VCaP (cell line): ENCODE measurements at regions not wholly inside any gene's neighbourhood (a gene's known extent, or its start where the extent isn't known, plus 50 kb on each side); places are given as distances from the start of the nearest gene placed in this dataset.

Source experiments
- H3K27ac ChIP-seq: fragments of 450-650 bp; 2 replicates; pipeline ENCODE4 v1.5.1; 2017
- TF ChIP-seq, protein P1 (sequence below): fragments of 450-650 bp; conservative IDR thresholded peaks from 2 replicates; pipeline ENCODE4 v1.5.1; 2017; ENCODE audit warnings: mild to moderate bottlenecking, moderate library complexity

DNA sequence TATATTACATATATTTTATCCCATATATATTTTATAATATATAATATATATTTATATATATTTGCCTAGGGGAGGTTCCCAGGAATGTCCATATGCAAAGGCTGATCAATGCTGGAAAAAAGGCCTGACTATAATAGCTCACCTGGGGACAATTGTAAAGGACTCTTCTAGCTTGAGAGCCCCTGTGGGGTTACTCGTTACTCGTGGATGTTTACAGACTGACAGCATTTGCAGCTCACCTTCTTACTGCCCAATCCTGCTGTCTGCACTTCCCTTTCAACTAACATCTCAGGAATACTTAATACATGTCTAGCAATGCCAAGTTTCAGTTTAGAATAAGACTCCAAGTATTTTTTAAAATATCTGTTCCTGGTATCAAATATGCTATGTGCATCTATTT is 1365.4 kb upstream of the RAG2 start:
- H3K27ac ChIP-seq = no peak overlapping the region

DNA sequence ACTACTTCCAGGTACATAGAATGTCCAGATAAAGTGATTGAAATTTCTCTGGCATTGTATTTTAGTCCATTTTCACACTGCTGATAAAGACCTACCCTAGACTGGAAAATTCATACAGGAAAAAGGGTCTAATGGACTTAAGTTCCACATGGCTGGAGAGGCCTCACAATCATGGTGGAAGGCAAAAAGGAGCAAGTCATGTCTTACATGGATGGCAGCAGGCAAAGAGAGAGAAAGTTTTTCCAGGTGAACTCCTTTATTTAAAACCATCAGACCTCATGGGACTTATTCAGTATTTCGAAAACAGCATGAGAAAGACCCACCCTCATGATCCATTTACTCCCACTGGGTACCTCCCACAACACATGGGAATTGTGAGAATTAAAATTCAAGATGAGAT is 1359.7 kb upstream of the RAG2 start:
- H3K27ac ChIP-seq = no peak overlapping the region
- TF ChIP-seq, protein P1, sequence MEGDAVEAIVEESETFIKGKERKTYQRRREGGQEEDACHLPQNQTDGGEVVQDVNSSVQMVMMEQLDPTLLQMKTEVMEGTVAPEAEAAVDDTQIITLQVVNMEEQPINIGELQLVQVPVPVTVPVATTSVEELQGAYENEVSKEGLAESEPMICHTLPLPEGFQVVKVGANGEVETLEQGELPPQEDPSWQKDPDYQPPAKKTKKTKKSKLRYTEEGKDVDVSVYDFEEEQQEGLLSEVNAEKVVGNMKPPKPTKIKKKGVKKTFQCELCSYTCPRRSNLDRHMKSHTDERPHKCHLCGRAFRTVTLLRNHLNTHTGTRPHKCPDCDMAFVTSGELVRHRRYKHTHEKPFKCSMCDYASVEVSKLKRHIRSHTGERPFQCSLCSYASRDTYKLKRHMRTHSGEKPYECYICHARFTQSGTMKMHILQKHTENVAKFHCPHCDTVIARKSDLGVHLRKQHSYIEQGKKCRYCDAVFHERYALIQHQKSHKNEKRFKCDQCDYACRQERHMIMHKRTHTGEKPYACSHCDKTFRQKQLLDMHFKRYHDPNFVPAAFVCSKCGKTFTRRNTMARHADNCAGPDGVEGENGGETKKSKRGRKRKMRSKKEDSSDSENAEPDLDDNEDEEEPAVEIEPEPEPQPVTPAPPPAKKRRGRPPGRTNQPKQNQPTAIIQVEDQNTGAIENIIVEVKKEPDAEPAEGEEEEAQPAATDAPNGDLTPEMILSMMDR = no peak

More for the DNA sequence above, 1365.4 kb upstream of the RAG2 start:
- TF ChIP-seq, protein P1 = no peak

DNA sequence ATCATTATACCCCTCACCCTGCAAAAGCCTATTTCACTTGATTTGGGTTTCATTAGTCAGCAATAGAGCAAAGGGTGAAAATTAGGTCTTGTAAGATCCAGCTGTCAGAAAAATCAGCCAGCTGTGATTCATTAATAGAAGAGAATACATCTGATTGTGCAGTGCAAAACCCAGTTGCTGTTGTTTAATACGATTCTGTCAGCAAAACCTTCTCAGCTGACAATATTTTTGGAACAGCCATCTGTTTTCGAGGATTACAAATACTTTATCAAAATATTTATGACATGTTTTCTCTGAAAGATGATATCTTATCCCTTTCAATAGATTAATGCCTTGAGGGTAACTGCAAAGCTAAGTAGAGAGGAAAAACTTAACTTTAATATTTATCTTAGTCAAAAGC is 1354.0 kb upstream of the RAG2 start:
- TF ChIP-seq, protein P1 = no peak
- H3K27ac ChIP-seq = no peak overlapping the region

DNA sequence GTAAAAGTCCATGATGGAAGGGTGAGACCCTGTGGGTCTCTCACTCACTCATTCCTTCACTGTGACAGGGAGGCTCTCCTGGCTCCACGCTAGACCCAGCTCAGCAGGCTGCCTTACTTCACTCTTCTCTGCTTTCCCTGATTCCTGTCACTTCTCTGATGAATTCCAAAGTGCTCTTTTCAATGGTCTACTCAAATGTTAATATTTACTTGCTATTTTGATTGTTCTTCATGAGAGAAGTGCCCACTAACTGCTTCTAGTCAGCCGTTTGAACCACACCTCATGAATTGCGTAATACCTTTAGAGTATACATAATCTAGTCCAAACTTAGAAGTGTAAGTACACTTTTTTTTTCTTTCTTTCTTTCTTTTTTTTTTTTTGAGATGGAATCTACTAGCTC is 1350.2 kb upstream of the RAG2 start:
- TF ChIP-seq, protein P1 = no peak
- H3K27ac ChIP-seq = no peak overlapping the region

DNA sequence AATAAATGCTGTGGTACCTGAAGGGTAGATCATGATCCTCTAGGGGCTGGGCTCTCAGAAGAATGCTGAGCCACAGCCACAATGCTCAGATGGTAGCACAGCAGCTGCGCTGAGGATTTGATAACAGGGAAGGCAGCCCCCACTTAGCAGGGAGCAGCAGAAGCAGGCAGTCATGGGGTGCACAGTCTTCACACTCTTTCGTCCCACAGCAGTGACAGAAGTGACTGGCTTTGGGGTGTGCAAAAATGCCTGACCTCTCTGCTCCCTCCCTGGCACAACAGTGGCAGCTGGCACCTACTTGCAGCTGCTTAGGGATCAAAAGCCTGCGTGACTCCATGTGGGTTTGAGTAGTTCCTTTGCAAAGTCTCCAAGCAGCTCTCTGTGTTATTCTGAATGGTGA is 1349.8 kb upstream of the RAG2 start:
- TF ChIP-seq, protein P1 = no peak
- no peak overlapping the region for H3K27ac ChIP-seq

DNA sequence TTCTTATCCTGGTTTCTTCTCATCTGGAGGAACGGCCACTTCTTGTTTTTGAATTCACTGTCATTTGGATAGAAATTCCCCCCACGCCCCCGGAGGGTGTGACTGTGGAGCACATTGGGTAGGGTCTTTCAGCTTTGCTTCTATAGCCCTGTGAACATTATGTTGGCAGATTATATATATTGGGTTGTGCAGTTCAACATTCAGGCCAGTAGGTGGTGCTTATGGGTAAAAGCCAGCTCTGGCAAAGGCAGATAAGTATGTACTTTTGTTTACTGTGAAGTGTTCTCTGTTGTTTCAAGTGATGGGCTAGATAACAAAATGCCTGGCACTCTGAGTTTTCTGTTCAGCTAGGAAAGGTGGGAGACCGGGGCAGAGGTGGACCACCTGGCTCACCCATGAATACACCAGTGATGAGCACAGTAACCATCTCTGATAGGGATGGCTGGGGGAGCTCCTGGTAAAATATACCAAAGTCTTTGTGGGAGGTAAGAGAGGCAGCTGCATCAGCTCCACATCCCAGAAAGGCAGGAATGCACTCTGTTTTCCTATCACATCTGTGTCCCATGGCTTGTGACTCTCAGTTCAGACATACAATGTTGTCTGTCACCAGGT is 1348.2 kb upstream of the RAG2 start:
- no peak overlapping the region for H3K27ac ChIP-seq

GRCh38 chr11:37942081-37942480 is 1344.0 kb upstream of the RAG2 start:
- TF ChIP-seq, protein P1 = no peak
- H3K27ac ChIP-seq = no peak overlapping the region

More for the DNA sequence above, 1348.2 kb upstream of the RAG2 start:
- TF ChIP-seq, protein P1 = peak; percentile 83
